ENCODE measurements at regions not wholly inside any gene's neighbourhood (a gene's known extent, or its start where the extent isn't known, plus 50 kb on each side); places are given as distances from the start of the nearest gene placed in this dataset.

DNA sequence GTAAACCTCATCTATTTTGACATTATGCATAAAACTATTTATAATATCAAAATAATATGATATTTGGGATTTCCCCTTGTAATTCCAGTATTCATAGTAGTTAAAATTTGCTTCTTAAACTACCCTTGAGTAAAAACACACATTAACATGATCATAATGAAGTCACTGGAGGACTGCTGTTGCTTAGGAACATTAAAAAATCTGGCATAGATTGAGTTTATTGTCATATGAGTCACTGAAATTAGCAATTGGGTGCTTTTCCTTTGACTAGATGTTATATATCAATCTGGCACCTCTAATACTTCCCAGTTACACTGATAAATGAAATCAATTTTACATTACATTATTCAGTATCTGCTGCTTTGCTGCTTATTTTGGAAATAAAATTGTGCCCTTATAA lies 57.0 kb upstream of the ZC3H15 start:
- Mint-ChIP-seq H3K36me3 (peaks cover 4% of the 10 kb centered on the region; the same call in 1 of the 2 replicates), H3K27ac (no peak overlapping the region), H3K4me1 (peaks cover 11% of the 10 kb centered on the region), H3K4me3 (no peak overlapping the region), H3K9me3 (peaks cover 4% of the 10 kb centered on the region; the same call in 1 of the 2 replicates), H3K27me3 (ENCODE audit: low read depth) (no peaks in the 10 kb centered on the region)
- DNase-seq (ENCODE audit: low spot score) = no peak
- ChIA-PET POLR2A (no interaction called here), CTCF (no interaction called here)
- TF ChIP-seq, protein P1, sequence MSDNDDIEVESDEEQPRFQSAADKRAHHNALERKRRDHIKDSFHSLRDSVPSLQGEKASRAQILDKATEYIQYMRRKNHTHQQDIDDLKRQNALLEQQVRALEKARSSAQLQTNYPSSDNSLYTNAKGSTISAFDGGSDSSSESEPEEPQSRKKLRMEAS (CRISPR knock-in tag; IDR thresholded peaks at IDR 0.05) = no peak
- TF ChIP-seq, protein P2, sequence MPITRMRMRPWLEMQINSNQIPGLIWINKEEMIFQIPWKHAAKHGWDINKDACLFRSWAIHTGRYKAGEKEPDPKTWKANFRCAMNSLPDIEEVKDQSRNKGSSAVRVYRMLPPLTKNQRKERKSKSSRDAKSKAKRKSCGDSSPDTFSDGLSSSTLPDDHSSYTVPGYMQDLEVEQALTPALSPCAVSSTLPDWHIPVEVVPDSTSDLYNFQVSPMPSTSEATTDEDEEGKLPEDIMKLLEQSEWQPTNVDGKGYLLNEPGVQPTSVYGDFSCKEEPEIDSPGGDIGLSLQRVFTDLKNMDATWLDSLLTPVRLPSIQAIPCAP (CRISPR knock-in tag; IDR thresholded peaks at IDR 0.05) = no peak
- TF ChIP-seq ZNF263 (CRISPR knock-in tag; IDR thresholded peaks at IDR 0.05; ENCODE audit: low read depth) = no peak
- no peak for TF ChIP-seq JAZF1 (CRISPR knock-in tag; IDR thresholded peaks at IDR 0.05)
- TF ChIP-seq ZBTB21 (CRISPR knock-in tag; IDR thresholded peaks at IDR 0.05; ENCODE audit: borderline replicate concordance) = no peak
- no peak for TF ChIP-seq KAT7 (CRISPR knock-in tag; IDR thresholded peaks at IDR 0.05; ENCODE audit: borderline replicate concordance)
- TF ChIP-seq, protein P3, sequence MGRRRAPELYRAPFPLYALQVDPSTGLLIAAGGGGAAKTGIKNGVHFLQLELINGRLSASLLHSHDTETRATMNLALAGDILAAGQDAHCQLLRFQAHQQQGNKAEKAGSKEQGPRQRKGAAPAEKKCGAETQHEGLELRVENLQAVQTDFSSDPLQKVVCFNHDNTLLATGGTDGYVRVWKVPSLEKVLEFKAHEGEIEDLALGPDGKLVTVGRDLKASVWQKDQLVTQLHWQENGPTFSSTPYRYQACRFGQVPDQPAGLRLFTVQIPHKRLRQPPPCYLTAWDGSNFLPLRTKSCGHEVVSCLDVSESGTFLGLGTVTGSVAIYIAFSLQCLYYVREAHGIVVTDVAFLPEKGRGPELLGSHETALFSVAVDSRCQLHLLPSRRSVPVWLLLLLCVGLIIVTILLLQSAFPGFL (CRISPR knock-in tag; IDR thresholded peaks at IDR 0.05; ENCODE audit: borderline replicate concordance) = no peak
- TF ChIP-seq, protein P4, sequence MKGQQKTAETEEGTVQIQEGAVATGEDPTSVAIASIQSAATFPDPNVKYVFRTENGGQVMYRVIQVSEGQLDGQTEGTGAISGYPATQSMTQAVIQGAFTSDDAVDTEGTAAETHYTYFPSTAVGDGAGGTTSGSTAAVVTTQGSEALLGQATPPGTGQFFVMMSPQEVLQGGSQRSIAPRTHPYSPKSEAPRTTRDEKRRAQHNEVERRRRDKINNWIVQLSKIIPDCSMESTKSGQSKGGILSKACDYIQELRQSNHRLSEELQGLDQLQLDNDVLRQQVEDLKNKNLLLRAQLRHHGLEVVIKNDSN (CRISPR knock-in tag; IDR thresholded peaks at IDR 0.05) = no peak
- no peak for TF ChIP-seq ETV6 (CRISPR knock-in tag; IDR thresholded peaks at IDR 0.05)
- no peak for TF ChIP-seq SOX15 (CRISPR knock-in tag; IDR thresholded peaks at IDR 0.05)
- TF ChIP-seq, protein P5, sequence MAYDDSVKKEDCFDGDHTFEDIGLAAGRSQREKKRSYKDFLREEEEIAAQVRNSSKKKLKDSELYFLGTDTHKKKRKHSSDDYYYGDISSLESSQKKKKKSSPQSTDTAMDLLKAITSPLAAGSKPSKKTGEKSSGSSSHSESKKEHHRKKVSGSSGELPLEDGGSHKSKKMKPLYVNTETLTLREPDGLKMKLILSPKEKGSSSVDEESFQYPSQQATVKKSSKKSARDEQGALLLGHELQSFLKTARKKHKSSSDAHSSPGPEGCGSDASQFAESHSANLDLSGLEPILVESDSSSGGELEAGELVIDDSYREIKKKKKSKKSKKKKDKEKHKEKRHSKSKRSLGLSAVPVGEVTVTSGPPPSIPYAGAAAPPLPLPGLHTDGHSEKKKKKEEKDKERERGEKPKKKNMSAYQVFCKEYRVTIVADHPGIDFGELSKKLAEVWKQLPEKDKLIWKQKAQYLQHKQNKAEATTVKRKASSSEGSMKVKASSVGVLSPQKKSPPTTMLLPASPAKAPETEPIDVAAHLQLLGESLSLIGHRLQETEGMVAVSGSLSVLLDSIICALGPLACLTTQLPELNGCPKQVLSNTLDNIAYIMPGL (CRISPR knock-in tag; IDR thresholded peaks at IDR 0.05) = no peak
- no peak for TF ChIP-seq ZNF317 (CRISPR knock-in tag; IDR thresholded peaks at IDR 0.05; ENCODE audit: borderline replicate concordance, low read depth)
- no peak for TF ChIP-seq NFE2L1 (CRISPR knock-in tag; IDR thresholded peaks at IDR 0.05)
- TF ChIP-seq FOXK1 (CRISPR knock-in tag; IDR thresholded peaks at IDR 0.05) = no peak
- no peak for TF ChIP-seq NFYB (CRISPR knock-in tag; conservative IDR thresholded peaks at IDR 0.05; ENCODE audit: low read depth)
- TF ChIP-seq CREM (CRISPR knock-in tag; IDR thresholded peaks at IDR 0.05) = no peak
- no peak for TF ChIP-seq PRRX2 (CRISPR knock-in tag; IDR thresholded peaks at IDR 0.05)
- TF ChIP-seq RORB (CRISPR knock-in tag; IDR thresholded peaks at IDR 0.05) = no peak
- no peak for TF ChIP-seq OVOL2 (CRISPR knock-in tag; IDR thresholded peaks at IDR 0.05; ENCODE audit: borderline replicate concordance)
- ATAC-seq = no peak

DNA sequence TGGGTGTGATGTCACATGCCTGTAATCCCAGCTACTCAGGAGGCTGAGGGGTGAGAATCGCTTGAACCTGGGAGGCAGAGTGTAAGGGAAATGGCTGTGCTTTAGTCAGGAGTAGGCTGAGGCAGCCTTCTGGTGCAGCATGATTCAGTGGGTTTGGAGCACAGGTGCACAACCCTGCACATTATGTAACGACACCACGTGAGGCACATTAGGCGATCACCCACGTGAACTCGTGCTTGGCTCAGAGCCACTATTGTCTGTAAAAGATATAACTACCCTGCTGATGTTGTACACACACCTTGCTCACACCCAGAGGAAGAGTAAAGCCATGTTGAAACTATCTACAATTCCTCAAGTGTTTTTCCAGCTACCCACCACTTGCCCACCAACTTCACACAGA lies 54.8 kb upstream of the ZC3H15 start:
- H3K9me3 Mint-ChIP-seq = peaks cover 7% of the 10 kb centered on the region
- H3K27ac Mint-ChIP-seq = no peak overlapping the region
- no peaks in the 10 kb centered on the region for H3K27me3 Mint-ChIP-seq (ENCODE audit: low read depth)
- peaks cover 9% of the 10 kb centered on the region; the same call in 1 of the 2 replicates for H3K36me3 Mint-ChIP-seq
- ChIA-PET POLR2A (no interaction called here), CTCF (no interaction called here)
- H3K4me3 Mint-ChIP-seq = no peak overlapping the region
- DNase-seq (ENCODE audit: low spot score) (no peak), ATAC-seq (no peak)
- 0 out of 2 replicates have a peak, but pooled peaks cover 3% of the 10 kb centered on the region for H3K4me1 Mint-ChIP-seq
- TF ChIP-seq, protein P6, sequence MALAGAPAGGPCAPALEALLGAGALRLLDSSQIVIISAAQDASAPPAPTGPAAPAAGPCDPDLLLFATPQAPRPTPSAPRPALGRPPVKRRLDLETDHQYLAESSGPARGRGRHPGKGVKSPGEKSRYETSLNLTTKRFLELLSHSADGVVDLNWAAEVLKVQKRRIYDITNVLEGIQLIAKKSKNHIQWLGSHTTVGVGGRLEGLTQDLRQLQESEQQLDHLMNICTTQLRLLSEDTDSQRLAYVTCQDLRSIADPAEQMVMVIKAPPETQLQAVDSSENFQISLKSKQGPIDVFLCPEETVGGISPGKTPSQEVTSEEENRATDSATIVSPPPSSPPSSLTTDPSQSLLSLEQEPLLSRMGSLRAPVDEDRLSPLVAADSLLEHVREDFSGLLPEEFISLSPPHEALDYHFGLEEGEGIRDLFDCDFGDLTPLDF (CRISPR knock-in tag; IDR thresholded peaks at IDR 0.05) = no peak
- TF ChIP-seq, protein P7, sequence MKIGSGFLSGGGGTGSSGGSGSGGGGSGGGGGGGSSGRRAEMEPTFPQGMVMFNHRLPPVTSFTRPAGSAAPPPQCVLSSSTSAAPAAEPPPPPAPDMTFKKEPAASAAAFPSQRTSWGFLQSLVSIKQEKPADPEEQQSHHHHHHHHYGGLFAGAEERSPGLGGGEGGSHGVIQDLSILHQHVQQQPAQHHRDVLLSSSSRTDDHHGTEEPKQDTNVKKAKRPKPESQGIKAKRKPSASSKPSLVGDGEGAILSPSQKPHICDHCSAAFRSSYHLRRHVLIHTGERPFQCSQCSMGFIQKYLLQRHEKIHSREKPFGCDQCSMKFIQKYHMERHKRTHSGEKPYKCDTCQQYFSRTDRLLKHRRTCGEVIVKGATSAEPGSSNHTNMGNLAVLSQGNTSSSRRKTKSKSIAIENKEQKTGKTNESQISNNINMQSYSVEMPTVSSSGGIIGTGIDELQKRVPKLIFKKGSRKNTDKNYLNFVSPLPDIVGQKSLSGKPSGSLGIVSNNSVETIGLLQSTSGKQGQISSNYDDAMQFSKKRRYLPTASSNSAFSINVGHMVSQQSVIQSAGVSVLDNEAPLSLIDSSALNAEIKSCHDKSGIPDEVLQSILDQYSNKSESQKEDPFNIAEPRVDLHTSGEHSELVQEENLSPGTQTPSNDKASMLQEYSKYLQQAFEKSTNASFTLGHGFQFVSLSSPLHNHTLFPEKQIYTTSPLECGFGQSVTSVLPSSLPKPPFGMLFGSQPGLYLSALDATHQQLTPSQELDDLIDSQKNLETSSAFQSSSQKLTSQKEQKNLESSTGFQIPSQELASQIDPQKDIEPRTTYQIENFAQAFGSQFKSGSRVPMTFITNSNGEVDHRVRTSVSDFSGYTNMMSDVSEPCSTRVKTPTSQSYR (CRISPR knock-in tag; IDR thresholded peaks at IDR 0.05) = no peak
- TF ChIP-seq HMGA2 (CRISPR knock-in tag; IDR thresholded peaks at IDR 0.05) = no peak
- TF ChIP-seq, protein P8, sequence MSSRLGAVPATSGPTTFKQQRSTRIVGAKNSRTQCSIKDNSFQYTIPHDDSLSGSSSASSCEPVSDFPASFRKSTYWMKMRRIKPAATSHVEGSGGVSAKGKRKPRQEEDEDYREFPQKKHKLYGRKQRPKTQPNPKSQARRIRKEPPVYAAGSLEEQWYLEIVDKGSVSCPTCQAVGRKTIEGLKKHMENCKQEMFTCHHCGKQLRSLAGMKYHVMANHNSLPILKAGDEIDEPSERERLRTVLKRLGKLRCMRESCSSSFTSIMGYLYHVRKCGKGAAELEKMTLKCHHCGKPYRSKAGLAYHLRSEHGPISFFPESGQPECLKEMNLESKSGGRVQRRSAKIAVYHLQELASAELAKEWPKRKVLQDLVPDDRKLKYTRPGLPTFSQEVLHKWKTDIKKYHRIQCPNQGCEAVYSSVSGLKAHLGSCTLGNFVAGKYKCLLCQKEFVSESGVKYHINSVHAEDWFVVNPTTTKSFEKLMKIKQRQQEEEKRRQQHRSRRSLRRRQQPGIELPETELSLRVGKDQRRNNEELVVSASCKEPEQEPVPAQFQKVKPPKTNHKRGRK (CRISPR knock-in tag; IDR thresholded peaks at IDR 0.05; ENCODE audit: borderline replicate concordance) = no peak
- TF ChIP-seq JAZF1 (CRISPR knock-in tag; IDR thresholded peaks at IDR 0.05) = no peak
- no peak for TF ChIP-seq ZNF232 (CRISPR knock-in tag; IDR thresholded peaks at IDR 0.05)
- TF ChIP-seq, protein P9, sequence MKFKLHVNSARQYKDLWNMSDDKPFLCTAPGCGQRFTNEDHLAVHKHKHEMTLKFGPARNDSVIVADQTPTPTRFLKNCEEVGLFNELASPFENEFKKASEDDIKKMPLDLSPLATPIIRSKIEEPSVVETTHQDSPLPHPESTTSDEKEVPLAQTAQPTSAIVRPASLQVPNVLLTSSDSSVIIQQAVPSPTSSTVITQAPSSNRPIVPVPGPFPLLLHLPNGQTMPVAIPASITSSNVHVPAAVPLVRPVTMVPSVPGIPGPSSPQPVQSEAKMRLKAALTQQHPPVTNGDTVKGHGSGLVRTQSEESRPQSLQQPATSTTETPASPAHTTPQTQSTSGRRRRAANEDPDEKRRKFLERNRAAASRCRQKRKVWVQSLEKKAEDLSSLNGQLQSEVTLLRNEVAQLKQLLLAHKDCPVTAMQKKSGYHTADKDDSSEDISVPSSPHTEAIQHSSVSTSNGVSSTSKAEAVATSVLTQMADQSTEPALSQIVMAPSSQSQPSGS (CRISPR knock-in tag; IDR thresholded peaks at IDR 0.05; ENCODE audit: borderline replicate concordance, low read depth) = no peak

Measured in WTC11 (cell line).